ENCODE measurements at regions not wholly inside any gene's neighbourhood (a gene's known extent, or its start where the extent isn't known, plus 50 kb on each side); places are given as distances from the start of the nearest gene placed in this dataset.

GRCh38 chr3:11928381-11928780 lies 75.8 kb upstream of the SYN2 start:
- no peak for TF ChIP-seq CTCF (IDR thresholded peaks at IDR 0.05; ENCODE audit: borderline replicate concordance, extremely low read depth, low read length, poor library complexity, severe bottlenecking)
- no peak for TF ChIP-seq EZH2 (IDR thresholded peaks at IDR 0.05; ENCODE audit: borderline replicate concordance, low read depth, low read length, severe bottlenecking)
